Mesenchymal stem cell (in vitro differentiated cells and primary cell): ENCODE measurements at regions not wholly inside any gene's neighbourhood (a gene's known extent, or its start where the extent isn't known, plus 50 kb on each side); places are given as distances from the start of the nearest gene placed in this dataset.

Experiments
- DNase-seq: peaks from one replicate; pipeline ENCODE4 v3.0.0-alpha.2; 2013
- H2AFZ ChIP-seq: one replicate; pipeline ENCODE4 v1.6.1; 2013; ENCODE audit warnings: low read depth, mild to moderate bottlenecking, control low read depth, inconsistent platforms, low read length, moderate library complexity
- H2AK5ac ChIP-seq: 2 replicates; pipeline ENCODE4 v1.6.1; 2013; ENCODE audit warnings: low read length, moderate library complexity, mild to moderate bottlenecking, inconsistent platforms; ENCODE audit not compliant: severe bottlenecking
- H2BK120ac ChIP-seq: one replicate; pipeline ENCODE4 v1.6.1; 2013; ENCODE audit warnings: low read depth, mild to moderate bottlenecking, inconsistent platforms, low read length, moderate library complexity
- H2BK12ac ChIP-seq, 2 experiments: one replicate each; pipeline ENCODE4 v1.6.1; 2013; ENCODE audit warnings: inconsistent platforms in 2 of 2, low read length in 2 of 2, mild to moderate bottlenecking in 2 of 2, moderate library complexity in 2 of 2, control low read depth in 1 of 2
- H2BK15ac ChIP-seq: one replicate; pipeline ENCODE4 v1.6.1; 2013; ENCODE audit warnings: mild to moderate bottlenecking, low read depth, inconsistent platforms; ENCODE audit not compliant: poor library complexity, severe bottlenecking
- H2BK5ac ChIP-seq: 2 replicates; pipeline ENCODE4 v1.6.1; 2013; ENCODE audit warnings: low read depth, mild to moderate bottlenecking, low read length, control low read depth, inconsistent platforms; ENCODE audit not compliant: poor library complexity, severe bottlenecking
- H3K14ac ChIP-seq, 2 experiments: one replicate each; pipeline ENCODE4 v1.6.1; 2013; ENCODE audit warnings: inconsistent platforms in 2 of 2, low read length in 2 of 2, control low read depth in 1 of 2, mild to moderate bottlenecking in 1 of 2, moderate library complexity in 1 of 2
- H3K18ac ChIP-seq, 2 experiments: one replicate each; pipeline ENCODE4 v1.6.1; 2013; ENCODE audit warnings: inconsistent platforms in 2 of 2, low read length in 2 of 2, control low read depth in 1 of 2, low read depth in 1 of 2, mild to moderate bottlenecking in 1 of 2
- H3K23ac ChIP-seq, 2 experiments: one replicate each; pipeline ENCODE4 v1.6.1; 2013; ENCODE audit warnings: inconsistent platforms in 2 of 2, low read length in 2 of 2, mild to moderate bottlenecking in 2 of 2, moderate library complexity in 2 of 2, control low read depth in 1 of 2
- H3K27ac ChIP-seq: 2 replicates; pipeline ENCODE4 v1.5.1; 2013; ENCODE audit warnings: mild to moderate bottlenecking, moderate library complexity, low read length, control low read depth, inconsistent platforms; ENCODE audit not compliant: poor library complexity, severe bottlenecking
- H3K27me3 ChIP-seq, 2 experiments: 2 replicates each; pipeline versions ENCODE4 v1.6.1 to v1.7.0; 2013; ENCODE audit warnings: low read length in 2 of 2, mild to moderate bottlenecking in 2 of 2, moderate library complexity in 2 of 2, control low read depth in 1 of 2, inconsistent platforms in 1 of 2; ENCODE audit not compliant: control insufficient read depth in 1 of 2, insufficient read depth in 1 of 2
- H3K36me3 ChIP-seq, 2 experiments: 2 replicates each; pipeline versions ENCODE4 v1.6.1 to v1.7.0; 2013; ENCODE audit warnings: low read length in 2 of 2, control low read depth in 1 of 2, inconsistent platforms in 1 of 2, low read depth in 1 of 2, mild to moderate bottlenecking in 1 of 2; ENCODE audit not compliant: insufficient read depth in 2 of 2, control insufficient read depth in 1 of 2
- H3K4ac ChIP-seq, 2 experiments: one replicate each; pipeline ENCODE4 v1.6.1; 2013; ENCODE audit warnings: inconsistent platforms in 2 of 2, low read length in 2 of 2, mild to moderate bottlenecking in 2 of 2, moderate library complexity in 2 of 2, control low read depth in 1 of 2, low read depth in 1 of 2
- H3K4me1 ChIP-seq: 2 replicates; pipeline ENCODE4 v1.6.1; 2013; ENCODE audit warnings: low read depth, low read length, control low read depth; ENCODE audit not compliant: control insufficient read depth, insufficient read depth
- H3K4me2 ChIP-seq: 2 replicates; pipeline ENCODE4 v1.6.1; 2013; ENCODE audit warnings: low read length, mild to moderate bottlenecking, inconsistent platforms; ENCODE audit not compliant: poor library complexity, severe bottlenecking
- H3K4me3 ChIP-seq, 2 experiments: 2 replicates each; pipeline versions ENCODE4 v1.5.1 to v1.7.0; 2013; ENCODE audit warnings: low read length in 2 of 2, mild to moderate bottlenecking in 2 of 2, control low read depth in 1 of 2, low read depth in 1 of 2; ENCODE audit not compliant: insufficient read depth in 1 of 2
- H3K79me1 ChIP-seq: replicated peaks from 2 replicates; pipeline ENCODE4 v1.6.1; 2013; ENCODE audit warnings: mild to moderate bottlenecking, control low read depth, low read length, inconsistent platforms; ENCODE audit not compliant: poor library complexity, severe bottlenecking
- H3K9ac ChIP-seq: 2 replicates; pipeline ENCODE4 v1.7.0; 2013; ENCODE audit warnings: mild to moderate bottlenecking, low read length, moderate library complexity
- H3K9me3 ChIP-seq: 2 replicates; pipeline ENCODE4 v1.7.0; 2013; ENCODE audit warnings: mild to moderate bottlenecking, low read length; ENCODE audit not compliant: control insufficient read depth
- H4K8ac ChIP-seq: one replicate; pipeline ENCODE4 v1.6.1; 2013; ENCODE audit warnings: inconsistent platforms, mild to moderate bottlenecking, low read length, moderate library complexity
- H4K91ac ChIP-seq: one replicate; pipeline ENCODE4 v1.6.1; 2013; ENCODE audit warnings: mild to moderate bottlenecking, low read length, inconsistent platforms
- WGBS: methylation state at CpG from one replicate; pipeline ENCODE4 v1.1.7; 2013; ENCODE audit warnings: mixed read lengths; 5-methylcytosine and 5-hydroxymethylcytosine counted together

DNA sequence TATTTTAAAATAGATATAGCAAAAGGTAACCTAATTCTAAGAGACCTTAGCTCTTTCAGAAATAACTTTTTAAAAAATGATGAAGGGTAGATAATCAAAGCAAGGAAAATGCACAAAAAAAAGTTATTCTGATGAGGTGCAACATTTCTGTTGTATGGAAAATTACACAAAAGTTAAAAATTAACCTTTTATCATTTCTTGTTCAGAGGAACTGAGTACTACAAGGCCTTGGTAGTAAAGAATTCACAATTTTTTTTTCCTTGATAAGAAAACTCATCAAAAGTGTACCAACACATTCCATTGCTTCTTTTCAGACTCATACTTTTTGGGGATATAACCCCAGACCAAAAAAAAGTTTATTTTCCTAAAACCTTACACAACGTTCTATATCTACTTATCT, 213.0 kb downstream of the IL15 start:
- Histone ChIP-seq H3K23ac (no peak overlapping the region), H3K9me3 (no peaks in the 10 kb centered on the region), H3K4me3 (no peak overlapping the region), H2AK5ac (no peak overlapping the region), H2AFZ (no peak overlapping the region), H2BK12ac (no peak overlapping the region), H3K4me2 (no peak overlapping the region), H3K9ac (no peak overlapping the region), H3K79me1 (no peaks in the 10 kb centered on the region), H3K36me3 (no peaks in the 10 kb centered on the region), H3K4ac (no peak overlapping the region), H4K91ac (no peak overlapping the region), H2BK120ac (no peak overlapping the region), H3K27me3 (no peaks in the 10 kb centered on the region), H4K8ac (no peak overlapping the region), H3K4me1 (peaks cover 2% of the 10 kb centered on the region), H2BK15ac (no peak overlapping the region), H2BK5ac (no peak overlapping the region), H3K27ac (no peak overlapping the region), H3K14ac (no peak overlapping the region), H3K18ac (no peak overlapping the region)
- DNase-seq, result no peak
- 100% methylated on average over 1 of the region's 1 CpG for WGBS

DNA sequence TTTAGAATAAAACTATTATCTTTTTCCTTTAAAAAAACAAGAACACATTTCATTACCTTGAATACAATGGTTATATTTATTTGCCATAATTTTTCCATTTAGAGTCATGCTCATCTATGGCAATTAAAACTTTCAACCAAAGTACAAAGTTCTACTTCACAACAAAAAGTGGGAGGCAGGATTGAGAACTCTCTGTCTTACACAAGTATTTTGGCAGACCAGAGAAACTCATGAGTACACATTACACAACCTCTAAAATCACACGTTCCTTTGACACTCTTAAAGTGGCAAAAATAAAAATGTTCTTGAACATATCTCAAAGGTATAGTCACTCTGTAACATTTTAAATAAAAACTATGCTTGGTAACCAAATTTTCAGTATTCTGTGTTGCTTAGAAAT, 213.4 kb downstream of the IL15 start:
- Histone ChIP-seq H4K8ac (no peak overlapping the region), H2BK5ac (no peak overlapping the region), H2AFZ (no peak overlapping the region), H3K4ac (no peak overlapping the region), H3K4me3 (no peak overlapping the region), H3K14ac (no peak overlapping the region), H3K4me1 (peaks cover 2% of the 10 kb centered on the region), H3K23ac (no peak overlapping the region), H2AK5ac (no peak overlapping the region), H3K36me3 (no peaks in the 10 kb centered on the region), H3K4me2 (no peak overlapping the region), H2BK15ac (no peak overlapping the region), H3K79me1 (no peaks in the 10 kb centered on the region), H3K9me3 (no peaks in the 10 kb centered on the region), H2BK12ac (no peak overlapping the region), H3K27me3 (no peaks in the 10 kb centered on the region), H4K91ac (no peak overlapping the region), H3K27ac (no peak overlapping the region), H2BK120ac (no peak overlapping the region), H3K9ac (no peak overlapping the region), H3K18ac (no peak overlapping the region)
- WGBS, result no CpG with 5 or more reads among the region's 1 CpG
- DNase-seq, result no peak

DNA sequence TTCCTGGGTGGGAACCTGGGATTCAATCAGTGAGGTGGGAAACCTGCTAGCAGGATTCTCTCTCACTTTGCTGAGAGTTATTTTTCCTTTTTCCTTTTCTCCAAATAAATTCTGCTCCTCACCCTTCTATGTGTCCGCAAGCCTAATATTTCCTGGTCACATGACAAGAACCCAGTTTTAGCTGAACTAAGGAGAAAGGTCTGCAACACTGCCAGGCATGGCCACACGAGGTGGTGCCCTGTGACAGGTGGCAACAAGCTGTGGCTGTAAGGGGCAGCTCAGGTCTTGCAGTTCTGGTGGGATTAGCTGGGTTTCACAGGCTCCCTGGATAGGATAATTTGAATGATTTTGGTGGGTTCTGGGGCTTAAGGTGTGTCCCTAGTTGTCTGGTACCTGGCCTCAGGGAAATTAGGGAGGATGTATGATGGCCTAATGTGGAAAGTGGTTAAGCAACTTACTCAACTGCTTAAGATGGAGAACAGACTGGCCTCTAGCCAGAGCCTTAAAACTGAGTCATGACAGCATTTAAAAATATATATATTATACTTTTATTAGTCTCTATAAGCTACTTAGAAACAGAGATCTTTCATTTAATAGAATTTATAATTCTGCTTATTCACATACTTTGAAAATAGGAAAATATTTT, 215.0 kb downstream of the IL15 start:
- DNase-seq, result no peak
- H3K4me3 ChIP-seq, result no peak overlapping the region
- H2BK12ac ChIP-seq, result no peak overlapping the region
- no peaks in the 10 kb centered on the region for H3K27me3 ChIP-seq
- H4K8ac ChIP-seq, result no peak overlapping the region
- no peak overlapping the region for H3K4me2 ChIP-seq
- no peak overlapping the region for H2BK120ac ChIP-seq
- no peak overlapping the region for H3K9ac ChIP-seq
- H3K27ac ChIP-seq, result no peak overlapping the region
- H4K91ac ChIP-seq, result no peak overlapping the region
- no peak overlapping the region for H2AFZ ChIP-seq
- 83% methylated on average over 2 of the region's 2 CpGs for WGBS
- H3K79me1 ChIP-seq, result no peaks in the 10 kb centered on the region
- no peak overlapping the region for H3K14ac ChIP-seq
- no peak overlapping the region for H3K23ac ChIP-seq
- no peak overlapping the region for H3K18ac ChIP-seq
- H3K36me3 ChIP-seq, result no peaks in the 10 kb centered on the region
- H2BK5ac ChIP-seq, result no peak overlapping the region
- peaks cover 2% of the 10 kb centered on the region for H3K4me1 ChIP-seq
- no peak overlapping the region for H2BK15ac ChIP-seq
- peaks cover 2% of the 10 kb centered on the region for H3K9me3 ChIP-seq
- H3K4ac ChIP-seq, result no peak overlapping the region
- no peak overlapping the region for H2AK5ac ChIP-seq

DNA sequence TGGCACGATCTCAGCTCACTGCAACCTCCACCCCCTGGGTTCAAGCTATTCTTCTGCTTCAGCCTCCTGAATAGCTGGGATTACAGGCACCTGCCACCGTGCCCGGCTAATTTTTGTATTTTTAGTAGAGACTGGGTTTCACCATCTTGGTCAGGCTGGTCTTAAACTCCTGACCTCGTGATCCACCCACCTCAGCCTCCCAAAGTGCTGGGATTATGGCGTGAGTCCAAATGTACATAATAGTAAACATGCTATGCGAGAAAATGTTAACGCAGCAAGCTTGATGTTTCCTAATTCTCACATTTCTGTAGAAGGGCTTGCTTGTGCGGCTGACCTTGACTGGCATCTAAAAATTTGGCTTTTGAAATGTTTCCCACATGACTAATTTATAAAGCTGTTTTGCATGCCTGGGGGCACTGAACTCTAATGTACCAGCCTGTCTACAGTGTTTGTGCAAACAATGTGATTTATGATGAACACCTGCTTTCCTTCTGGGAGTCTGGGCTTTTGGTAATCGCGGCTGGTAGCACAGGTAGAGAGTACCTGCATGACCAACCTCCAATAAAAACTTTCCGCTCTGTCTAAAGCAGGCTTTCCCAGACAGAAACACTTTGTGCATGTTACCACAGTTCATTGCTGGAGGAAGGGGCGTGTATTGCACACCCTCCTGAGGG, 216.8 kb downstream of the IL15 start:
- WGBS, result 89% methylated on average over 10 of the region's 12 CpGs
- Histone ChIP-seq H3K4me1 (peaks cover 2% of the 10 kb centered on the region), H3K14ac (no peak overlapping the region), H4K91ac (no peak overlapping the region), H3K36me3 (no peaks in the 10 kb centered on the region), H3K27me3 (no peaks in the 10 kb centered on the region), H2AK5ac (no peak overlapping the region), H3K23ac (no peak overlapping the region), H2BK5ac (no peak overlapping the region), H2BK15ac (no peak overlapping the region), H4K8ac (no peak overlapping the region), H3K9ac (no peak overlapping the region), H2AFZ (no peak overlapping the region), H3K79me1 (no peaks in the 10 kb centered on the region), H2BK12ac (no peak overlapping the region), H3K18ac (no peak overlapping the region), H2BK120ac (no peak overlapping the region), H3K4me2 (no peak overlapping the region), H3K27ac (no peak overlapping the region), H3K4me3 (no peak overlapping the region), H3K4ac (no peak overlapping the region), H3K9me3 (peaks cover 2% of the 10 kb centered on the region)
- no peak for DNase-seq
